SK-N-DZ (cell line): ENCODE measurements at regions not wholly inside any gene's neighbourhood (a gene's known extent, or its start where the extent isn't known, plus 50 kb on each side); places are given as distances from the start of the nearest gene placed in this dataset.

Experiments
- DNase-seq: peaks from one replicate; pipeline ENCODE4 v3.0.0-alpha.2; 2015; ENCODE audit warnings: low spot score

DNA sequence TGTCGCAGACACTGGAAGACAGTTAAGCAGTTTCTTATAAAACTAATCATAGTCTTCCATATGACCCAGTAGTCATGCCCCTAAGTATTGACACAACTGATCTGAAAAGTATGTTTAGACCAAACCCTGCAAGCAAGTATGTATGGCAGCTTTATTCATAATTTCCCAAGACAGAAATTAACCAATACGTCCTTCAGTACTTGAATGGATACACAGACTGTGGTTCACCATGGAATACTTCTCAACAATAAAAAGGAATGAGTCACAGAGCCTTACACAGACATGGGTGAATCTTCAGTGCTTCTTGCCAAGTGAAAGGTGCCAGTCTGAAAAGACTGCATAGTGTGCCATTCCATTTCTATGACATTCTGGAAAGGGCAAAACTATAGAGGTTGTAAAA is 50.2 kb upstream of the AKR1E2 start:
- no peak for DNase-seq

DNA sequence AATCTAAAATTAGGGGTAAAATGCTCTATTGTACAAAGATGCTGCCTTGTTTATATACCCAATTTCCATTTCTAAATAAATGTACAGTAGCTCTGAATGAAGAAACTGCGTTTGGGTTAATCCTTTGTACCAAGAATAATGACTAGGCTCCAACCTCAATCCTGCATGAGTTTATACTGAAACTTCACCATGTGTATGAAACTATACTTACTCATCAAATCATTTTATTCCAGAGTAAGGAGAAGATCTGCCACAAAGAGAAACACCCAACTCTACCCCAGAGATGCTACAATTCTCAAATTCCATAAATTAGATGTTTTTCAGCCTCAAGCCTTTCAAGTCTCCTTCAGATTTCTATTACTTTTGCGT is 53.8 kb upstream of the AKR1E2 start:
- no peak for DNase-seq

DNA sequence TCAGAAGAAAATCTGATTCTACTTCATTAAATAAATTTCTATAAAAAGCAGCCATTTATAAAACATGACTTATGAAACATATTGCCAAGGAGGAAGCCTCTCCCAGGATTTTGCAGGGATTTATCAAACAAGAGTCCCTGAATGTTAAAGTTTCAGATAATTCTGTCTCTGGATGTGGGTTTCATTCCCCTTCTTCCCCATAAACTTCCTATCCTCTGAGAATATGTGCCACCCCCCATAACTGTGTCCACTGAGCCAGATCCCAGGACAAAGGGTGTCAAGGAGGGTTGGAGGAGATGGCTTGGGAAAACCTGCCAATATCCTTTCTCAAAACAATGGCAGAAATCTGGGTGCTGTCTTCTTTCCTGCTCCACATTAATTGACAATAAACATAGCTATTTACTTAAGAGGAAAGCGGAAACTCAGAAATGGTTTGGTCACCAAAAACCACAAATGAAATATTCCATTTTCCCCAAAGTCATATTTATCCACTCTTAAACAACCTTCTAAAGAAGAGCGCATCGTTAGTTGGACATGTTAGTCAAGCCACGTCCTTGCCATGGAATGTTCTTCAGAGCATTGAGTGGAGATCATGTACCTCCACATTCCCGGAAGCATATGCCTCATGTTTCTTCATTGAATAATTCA is 54.3 kb upstream of the AKR1E2 start:
- no peak for DNase-seq

DNA sequence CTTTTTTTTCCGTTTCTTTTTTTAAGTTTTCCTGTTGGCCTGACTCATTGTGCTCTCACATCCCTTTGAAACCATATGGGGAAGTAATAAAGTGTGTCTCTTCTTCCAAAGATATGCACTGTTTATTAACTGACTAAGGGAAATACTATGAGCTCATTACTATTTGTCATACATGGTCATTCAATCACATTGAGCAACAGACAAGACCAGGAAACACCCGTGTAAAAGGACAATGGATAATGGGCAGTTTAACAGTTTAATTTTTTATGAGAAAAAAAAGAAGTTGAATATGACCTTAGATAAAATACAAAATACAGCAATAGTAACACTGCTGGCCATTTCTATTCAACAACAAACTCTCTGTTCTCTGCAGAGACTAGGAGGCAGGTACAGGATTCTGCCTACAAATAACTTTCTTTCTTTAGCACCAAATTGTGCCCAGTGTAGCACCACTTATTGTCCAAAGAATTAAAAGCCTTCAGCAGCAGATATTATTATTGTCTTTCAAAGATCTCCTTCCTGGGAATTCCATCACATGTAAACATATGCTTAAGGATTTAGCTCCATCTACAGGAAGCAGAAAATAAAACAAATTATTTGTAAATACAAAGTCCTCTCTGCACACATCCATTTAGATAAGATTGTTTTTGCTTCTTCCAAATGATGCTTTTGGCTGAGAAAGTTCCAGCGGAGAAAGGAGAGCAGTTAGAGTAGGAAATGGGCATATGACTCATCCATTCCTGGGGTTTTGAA is 55.0 kb upstream of the AKR1E2 start:
- DNase-seq = no peak

DNA sequence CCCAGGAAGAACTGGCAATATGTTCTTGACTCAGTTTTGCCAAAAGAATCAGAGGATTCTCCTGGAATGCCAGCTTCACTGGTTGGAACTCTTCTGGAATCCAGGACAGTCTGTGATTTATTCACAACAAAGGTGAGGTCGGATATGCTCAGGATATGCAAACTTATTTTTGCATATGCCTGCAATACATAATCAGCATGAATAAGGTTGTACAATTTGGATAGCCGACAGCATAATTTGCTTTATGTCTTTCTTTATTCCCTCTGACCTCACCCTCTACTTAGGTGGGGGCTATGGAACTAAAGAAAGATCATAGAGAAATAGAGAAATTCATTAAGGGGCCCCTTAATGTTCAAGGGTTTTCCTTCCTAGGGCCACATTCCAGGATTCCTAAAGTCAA is 57.6 kb upstream of the AKR1E2 start:
- DNase-seq = no peak

DNA sequence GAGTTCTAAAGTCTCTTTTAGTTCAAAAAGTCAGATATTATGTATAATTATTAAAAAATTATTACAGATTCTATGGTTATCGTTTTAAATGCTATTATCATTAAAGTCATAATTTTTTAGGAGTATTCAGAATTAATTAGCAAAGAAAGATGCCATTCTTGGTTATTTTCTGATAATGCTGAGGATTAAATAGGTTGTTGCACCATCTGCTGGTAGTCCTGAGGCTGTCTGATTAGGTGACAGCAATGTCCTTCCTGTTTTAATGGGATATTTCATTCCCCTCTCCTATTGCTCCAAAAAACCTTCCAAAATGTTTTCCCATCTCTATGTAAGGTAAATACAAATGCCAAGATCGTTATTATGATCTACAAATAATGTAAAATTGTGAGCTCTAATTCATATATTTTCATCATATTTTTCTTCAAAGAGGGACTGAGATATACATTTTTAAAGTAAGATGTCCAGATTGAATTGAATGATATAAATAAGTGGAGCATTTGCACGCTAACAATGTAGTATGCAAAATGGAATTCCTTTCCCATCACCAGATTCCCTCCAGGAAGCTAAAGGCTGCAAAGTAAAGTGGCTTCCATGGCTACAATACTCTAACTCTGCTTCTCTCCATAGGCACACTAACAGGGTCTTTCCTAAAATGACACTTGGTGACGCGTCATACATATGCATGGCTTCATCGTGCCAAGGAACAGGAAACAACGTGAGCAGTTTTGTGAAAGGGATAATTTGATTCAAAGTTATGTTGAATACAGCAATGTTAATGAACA is 58.8 kb upstream of the AKR1E2 start:
- no peak for DNase-seq

DNA sequence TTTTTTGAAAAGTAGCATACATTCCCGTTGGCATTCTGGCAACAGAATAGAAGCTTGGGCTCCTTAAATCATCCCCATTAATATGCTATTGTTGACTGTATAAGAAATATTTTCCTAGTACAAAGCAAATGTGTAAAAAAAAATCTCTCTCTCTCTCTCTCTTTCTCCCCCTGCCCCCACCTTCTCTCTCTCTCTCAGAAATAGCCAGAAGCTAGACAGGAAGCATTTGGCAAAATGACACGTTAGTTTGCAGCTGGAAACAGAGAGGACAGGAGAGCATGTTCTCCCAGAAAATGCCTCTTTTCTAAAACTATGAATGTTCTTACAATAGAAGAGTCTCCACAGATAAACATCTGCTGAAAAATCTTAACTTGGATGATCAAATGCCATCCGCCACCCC is 59.6 kb upstream of the AKR1E2 start:
- no peak for DNase-seq

DNA sequence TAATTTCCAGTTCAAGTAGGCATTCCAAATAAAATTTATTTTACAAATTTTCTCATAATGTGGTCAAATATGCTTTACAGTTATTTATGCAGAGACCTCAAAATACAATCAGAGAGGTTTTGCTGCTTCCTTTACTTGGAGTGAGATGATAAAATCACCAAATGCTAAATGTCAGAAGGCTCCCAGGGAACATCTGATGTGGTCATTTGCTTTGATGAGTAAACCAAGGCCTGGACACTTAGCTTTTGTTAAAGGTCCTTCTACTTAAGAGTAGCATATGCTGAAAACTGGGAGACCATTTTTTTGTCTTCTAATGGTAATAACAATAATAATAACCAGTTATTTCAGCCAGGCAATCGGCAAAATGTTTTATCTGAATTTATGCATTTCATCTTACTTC is 60.6 kb upstream of the AKR1E2 start:
- no peak for DNase-seq

DNA sequence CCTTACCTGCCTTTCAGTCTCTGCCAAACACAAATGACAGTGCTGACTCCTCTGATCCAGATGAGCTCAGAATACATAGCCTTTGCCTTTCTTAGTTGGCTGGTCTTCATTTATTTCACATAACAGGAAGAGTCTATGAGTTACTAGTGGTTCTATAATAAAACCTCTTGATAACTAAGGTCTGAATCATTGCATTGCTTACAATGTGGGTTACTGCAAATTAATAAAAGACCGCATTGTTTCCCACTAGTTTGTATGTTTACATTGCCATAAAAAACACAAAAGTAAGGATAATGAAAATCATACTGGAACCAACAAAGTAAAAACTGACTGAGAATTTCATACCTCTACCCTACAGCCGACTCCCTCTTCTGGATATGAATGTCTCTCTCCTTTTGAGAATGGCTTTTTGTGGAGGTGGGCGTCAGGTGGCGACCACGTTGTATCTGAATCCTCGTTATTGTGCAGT is 62.0 kb upstream of the AKR1E2 start:
- no peak for DNase-seq

DNA sequence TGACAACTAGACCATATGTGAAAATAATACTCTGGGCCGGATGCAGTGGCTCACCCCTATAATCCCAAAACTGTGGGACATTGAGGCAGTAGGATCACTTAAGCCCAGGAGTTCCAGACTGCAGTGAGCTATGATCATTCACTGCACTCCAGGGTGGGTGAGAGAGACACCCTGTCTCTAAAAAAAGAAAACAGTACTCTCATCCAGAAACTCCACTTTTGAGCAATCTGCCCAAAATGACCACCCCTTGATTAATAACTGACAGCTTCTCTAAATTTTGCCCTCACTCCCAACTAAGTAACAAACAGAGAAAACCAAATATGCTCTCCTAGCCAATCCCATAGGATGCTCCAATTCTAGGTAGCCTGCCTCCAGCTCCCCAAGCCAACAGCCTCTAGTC is 62.5 kb upstream of the AKR1E2 start:
- DNase-seq = no peak

DNA sequence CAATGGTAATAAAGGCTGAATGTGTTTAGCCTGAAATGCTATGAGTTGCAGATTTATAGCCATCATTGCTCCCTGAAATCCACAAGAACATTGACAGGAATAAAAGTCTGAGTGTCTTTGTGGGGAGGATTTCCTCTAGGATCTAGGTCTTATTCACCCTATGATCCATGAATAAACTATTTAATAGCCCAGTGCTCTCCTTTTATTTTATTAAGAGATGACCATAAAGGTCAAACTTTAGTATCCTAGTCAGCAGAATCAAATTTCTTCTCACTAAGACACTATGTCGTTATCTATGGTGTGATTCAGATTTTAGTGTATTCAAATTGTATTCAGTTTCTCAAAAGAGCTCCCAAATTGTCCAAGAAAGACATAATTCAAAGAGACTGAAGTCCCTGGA is 67.8 kb upstream of the AKR1E2 start:
- DNase-seq = no peak

DNA sequence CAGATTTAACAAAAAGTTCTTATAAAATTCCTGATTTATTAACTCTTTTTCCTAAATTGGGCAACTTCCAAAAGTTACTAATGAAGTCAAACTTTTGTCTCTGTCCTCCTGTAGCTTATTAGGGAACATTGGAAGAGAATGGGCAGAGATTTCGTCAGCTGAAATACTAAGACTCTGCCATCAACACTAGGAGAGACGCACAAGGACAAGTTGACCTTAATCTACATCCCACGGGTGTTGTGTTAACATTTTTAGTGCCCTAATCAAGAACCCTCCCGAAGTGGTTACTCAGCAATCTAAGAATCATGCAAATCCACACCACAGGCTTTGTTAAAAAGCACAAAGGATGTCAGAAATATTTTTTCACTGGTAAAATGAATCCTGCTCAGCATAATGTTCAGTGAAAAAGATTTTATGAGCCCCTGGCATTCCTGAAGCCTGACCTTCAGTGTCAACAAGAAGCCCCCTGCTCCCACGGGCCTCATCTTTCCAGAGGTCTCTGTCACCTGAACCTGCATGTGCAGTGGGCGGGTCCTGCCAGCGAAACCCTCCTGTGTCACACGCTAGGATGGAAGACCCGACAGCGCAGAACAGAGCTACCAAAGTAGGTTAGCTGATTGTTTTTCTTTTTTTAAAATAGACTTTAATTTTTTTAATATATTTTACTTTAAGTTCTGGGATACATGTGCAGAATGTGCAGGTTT is 70.6 kb upstream of the AKR1E2 start:
- no peak for DNase-seq

DNA sequence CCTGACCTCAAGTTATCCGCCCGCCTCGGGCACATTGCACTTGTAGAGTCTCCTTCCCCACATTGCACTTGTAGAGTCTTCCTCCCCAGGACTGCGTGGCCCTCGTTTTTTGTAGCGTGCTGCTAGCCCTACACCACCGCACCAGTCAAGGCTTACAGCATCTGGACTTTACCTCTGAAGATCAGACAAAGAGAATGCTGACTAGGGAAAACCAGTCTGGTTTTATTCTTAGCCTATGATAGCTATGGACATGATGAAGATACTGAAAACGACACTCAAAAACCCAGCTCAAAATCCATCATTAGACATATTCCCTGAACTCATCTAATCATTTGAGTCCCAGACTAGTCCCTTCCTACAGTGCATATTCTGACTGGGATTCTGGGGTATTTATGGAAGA is 71.9 kb upstream of the AKR1E2 start:
- DNase-seq = no peak

DNA sequence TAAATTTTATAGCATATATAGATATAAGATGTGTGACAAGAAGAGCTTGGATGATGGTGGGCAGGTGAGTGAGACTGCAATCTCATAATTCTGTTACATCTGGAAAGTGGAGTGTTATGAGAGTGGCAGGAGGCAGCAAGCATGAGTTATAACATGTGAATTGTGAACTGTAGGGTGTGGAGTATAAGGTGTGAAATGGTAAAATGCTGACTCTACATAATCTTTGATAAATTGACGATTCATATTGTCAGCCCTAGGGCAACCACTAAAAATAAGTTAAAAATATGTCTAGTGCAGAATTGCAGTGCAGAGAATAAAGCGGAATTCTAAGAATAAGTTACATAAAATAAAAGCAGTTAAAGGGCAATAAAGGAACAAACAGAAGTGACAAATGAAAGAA is 74.8 kb upstream of the AKR1E2 start:
- no peak for DNase-seq

DNA sequence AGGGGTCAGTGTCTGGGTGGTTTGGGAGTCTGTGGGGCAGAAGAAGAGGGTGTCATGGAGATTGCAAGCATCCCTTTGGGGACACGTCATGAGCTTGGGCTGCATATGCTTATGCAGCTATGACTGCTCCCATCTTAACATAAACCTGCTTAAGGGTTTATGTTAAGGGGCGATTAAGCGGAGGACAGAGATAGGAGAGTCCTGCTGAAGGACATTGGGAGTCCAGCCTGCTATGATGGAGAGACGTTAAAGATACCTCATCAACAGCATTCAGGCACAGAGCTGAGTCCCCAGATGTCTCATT is 76.8 kb upstream of the AKR1E2 start:
- no peak for DNase-seq

DNA sequence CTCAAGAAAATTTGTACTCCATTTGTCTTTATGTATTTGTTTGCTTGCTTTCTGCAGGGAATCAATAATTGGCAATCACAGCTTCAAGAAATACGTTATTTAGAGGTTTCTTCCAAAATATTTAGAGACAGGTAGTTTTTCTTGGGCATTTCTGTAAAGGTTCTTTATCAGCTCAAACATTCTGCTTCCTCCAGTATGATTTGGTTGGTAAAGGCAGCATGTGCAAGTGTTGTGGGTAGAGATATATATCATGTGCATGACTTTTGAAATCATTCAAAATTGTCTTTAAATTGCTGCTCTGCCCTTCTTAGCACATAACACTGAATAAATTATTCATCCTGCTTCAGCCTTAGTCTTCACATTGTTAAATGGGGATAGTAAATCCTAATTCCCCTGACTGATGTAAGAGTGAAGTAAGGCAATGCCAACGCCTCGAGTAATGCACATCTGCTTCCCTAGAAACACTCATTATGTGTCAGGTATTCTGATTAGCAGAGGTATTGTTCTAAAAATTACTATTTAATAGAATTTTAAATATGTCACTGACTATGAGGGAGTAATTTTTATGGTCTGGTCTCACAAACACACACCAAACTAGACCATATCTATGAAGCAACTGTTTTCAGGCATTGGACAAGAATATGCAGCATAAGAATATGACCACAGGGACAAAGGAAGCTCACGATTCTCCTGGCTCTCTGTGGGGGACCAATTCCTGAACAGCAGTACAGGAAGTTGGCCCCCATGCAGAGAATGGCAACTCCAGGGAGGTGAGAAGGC is 77.3 kb upstream of the AKR1E2 start:
- DNase-seq = no peak

DNA sequence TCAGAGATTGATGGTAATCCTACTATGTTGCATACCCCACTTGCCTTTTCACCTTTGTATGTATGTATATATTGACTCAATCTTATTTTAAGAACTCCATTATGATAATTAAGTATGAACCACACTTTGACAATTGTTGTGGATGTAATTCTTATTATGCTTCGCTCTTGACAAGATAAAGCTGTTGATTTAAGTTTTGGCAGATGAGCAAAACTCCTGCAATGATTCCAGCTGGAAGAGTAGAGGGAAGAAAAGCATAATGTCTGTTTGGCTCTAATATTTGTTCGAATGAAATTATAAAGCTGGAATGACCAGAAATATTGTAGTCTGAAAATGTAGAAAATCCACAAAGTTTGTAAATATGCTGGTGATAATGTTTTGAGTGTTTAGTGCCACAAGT is 83.8 kb upstream of the AKR1E2 start:
- no peak for DNase-seq

DNA sequence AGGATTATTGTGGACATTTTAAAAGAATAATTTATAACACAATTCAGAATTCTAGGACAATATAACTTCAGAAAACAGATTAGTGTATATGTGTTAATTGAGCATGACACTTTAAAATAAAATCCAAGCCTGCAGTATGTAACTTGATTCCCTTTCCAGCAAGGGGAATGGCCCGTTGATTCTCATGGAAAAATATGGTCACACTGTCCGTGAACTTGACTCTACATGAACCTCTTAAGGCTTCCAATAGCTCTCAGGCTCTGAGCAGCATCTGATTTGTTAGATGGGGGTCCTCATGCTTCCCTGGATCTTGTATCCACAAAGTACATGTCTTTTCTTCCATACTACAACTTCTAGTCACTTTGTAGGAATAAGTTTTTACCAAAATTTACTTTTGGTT is 85.5 kb upstream of the AKR1E2 start:
- DNase-seq = no peak

DNA sequence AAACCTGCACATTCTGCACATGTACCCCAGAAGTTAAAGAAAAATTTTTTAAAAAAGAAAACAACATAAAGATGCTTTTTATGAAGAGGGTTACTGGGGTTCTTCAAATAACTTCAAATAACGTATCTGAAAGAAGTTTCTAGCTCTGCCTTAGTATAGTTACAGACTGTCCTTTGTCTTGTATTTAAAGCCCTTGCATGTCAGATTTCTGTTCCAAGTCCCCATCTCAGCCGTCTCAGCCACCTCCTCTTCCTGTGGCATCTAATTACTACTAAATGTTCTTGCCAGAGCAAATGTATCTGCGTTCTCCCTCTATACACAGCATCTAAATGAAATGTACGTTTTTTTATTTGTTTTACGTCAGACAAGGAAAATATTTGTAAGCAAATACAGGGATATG is 89.4 kb upstream of the AKR1E2 start:
- DNase-seq = no peak

DNA sequence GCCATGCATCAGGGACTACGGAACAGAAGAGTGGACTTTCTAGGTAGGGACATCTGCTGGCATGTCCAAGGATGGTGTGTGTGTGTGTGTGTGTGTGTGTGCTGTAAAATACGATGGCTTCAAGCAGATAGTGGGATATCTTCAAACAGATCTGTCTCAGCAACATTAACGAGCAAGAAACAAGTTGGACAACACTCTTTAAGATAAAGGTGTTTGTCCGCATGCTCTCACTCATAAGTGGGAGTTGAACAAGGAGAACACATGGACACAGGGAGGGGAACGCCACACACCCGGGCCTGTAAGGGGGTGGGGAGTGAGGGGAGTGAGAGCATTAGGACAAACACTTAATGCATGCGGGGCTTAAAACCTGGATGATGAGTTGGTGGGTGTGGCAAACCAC is 89.8 kb upstream of the AKR1E2 start:
- DNase-seq = no peak

DNA sequence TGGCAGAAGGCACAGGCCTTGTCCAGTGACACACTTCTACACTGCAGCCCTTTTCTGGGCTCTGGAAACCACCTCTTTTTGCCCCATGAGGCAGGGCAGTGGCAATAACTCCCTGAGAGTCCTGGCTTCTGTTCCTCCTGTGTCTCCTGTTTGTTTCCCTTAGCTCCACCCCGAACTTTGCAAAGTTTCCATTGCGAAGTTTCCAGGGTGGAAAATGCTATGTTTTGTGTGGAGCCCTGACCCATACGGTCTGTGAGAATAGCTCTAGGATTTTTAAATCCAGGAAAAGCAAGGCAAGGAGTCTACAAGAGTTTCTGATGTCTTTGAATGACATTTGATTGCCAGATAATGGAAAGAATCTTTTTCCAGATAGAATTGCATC is 92.2 kb upstream of the AKR1E2 start:
- DNase-seq = no peak
